HEK293 (cell line): ENCODE measurements at regions not wholly inside any gene's neighbourhood (a gene's known extent, or its start where the extent isn't known, plus 50 kb on each side); places are given as distances from the start of the nearest gene placed in this dataset.

Experiments used
- EGR2 ChIP-seq: fragments of 450-650 bp; formaldehyde crosslinking; IDR thresholded peaks from 2 replicates; pipeline ENCODE4 v1.5.1; 2016; ENCODE audit warnings: low read depth, missing biosample characterization, missing genetic modification characterization
- KLF10 ChIP-seq: fragments of 450-650 bp; IDR thresholded peaks from 2 replicates; pipeline ENCODE4 v1.5.1; 2018; ENCODE audit warnings: missing biosample characterization, mild to moderate bottlenecking, missing genetic modification characterization
- MYNN ChIP-seq: fragments of 450-650 bp; formaldehyde crosslinking; IDR thresholded peaks from 2 replicates; pipeline ENCODE4 v1.5.1; 2016; ENCODE audit warnings: missing biosample characterization, missing genetic modification characterization, borderline replicate concordance
- RBAK ChIP-seq: fragments of 450-650 bp; formaldehyde crosslinking; IDR thresholded peaks from 2 replicates; pipeline ENCODE4 v1.5.1; 2016; ENCODE audit warnings: missing biosample characterization, missing genetic modification characterization
- SCRT2 ChIP-seq: fragments of 450-650 bp; formaldehyde crosslinking; IDR thresholded peaks from 2 replicates; pipeline ENCODE4 v1.5.1; 2016; ENCODE audit warnings: missing biosample characterization, missing genetic modification characterization
- YY2 ChIP-seq: fragments of 450-650 bp; formaldehyde crosslinking; IDR thresholded peaks from 2 replicates; pipeline ENCODE4 v1.5.1; 2016; ENCODE audit warnings: missing biosample characterization, missing genetic modification characterization
- ZBTB1 ChIP-seq: fragments of 450-650 bp; formaldehyde crosslinking; IDR thresholded peaks from 2 replicates; pipeline ENCODE4 v1.5.1; 2016; ENCODE audit warnings: missing biosample characterization, missing genetic modification characterization
- ZBTB17 ChIP-seq: fragments of 450-650 bp; formaldehyde crosslinking; IDR thresholded peaks from 2 replicates; pipeline ENCODE4 v1.5.1; 2016; ENCODE audit warnings: missing biosample characterization, missing genetic modification characterization
- ZNF140 ChIP-seq: fragments of 450-650 bp; formaldehyde crosslinking; IDR thresholded peaks from 2 replicates; pipeline ENCODE4 v1.5.1; 2016; ENCODE audit warnings: missing biosample characterization, missing genetic modification characterization
- ZNF2 ChIP-seq: fragments of 450-650 bp; formaldehyde crosslinking; IDR thresholded peaks from 2 replicates; pipeline ENCODE4 v1.5.1; 2016; ENCODE audit warnings: missing biosample characterization, missing genetic modification characterization
- ZNF239 ChIP-seq: fragments of 450-650 bp; formaldehyde crosslinking; IDR thresholded peaks from 2 replicates; pipeline ENCODE4 v1.5.1; 2016; ENCODE audit warnings: missing biosample characterization, missing genetic modification characterization
- ZNF426 ChIP-seq: fragments of 450-650 bp; formaldehyde crosslinking; IDR thresholded peaks from 2 replicates; pipeline ENCODE4 v1.5.1; 2017; ENCODE audit warnings: missing biosample characterization, missing genetic modification characterization, mild to moderate bottlenecking, inconsistent platforms, moderate library complexity
- ZNF623 ChIP-seq: fragments of 450-650 bp; formaldehyde crosslinking; IDR thresholded peaks from 2 replicates; pipeline ENCODE4 v1.5.1; 2016; ENCODE audit warnings: missing biosample characterization, missing genetic modification characterization
- ZNF660 ChIP-seq: fragments of 450-650 bp; IDR thresholded peaks from 2 replicates; pipeline ENCODE4 v1.5.1; 2018; ENCODE audit warnings: missing biosample characterization, mild to moderate bottlenecking, missing genetic modification characterization
- ZNF837 ChIP-seq: fragments of 450-650 bp; formaldehyde crosslinking; IDR thresholded peaks from 2 replicates; pipeline ENCODE4 v1.5.1; 2016; ENCODE audit warnings: missing biosample characterization, missing genetic modification characterization
- ZSCAN18 ChIP-seq: fragments of 450-650 bp; formaldehyde crosslinking; IDR thresholded peaks from 2 replicates; pipeline ENCODE4 v1.5.1; 2016; ENCODE audit warnings: missing biosample characterization, missing genetic modification characterization
- TF ChIP-seq, protein P1 (sequence below): fragments of 450-650 bp; formaldehyde crosslinking; IDR thresholded peaks from 2 replicates; pipeline ENCODE4 v1.5.1; 2016; ENCODE audit warnings: missing biosample characterization, missing genetic modification characterization
- TF ChIP-seq, protein P2 (sequence below): fragments of 450-650 bp; formaldehyde crosslinking; IDR thresholded peaks from 2 replicates; pipeline ENCODE4 v1.5.1; 2016; ENCODE audit warnings: missing biosample characterization, missing genetic modification characterization, borderline replicate concordance
- TF ChIP-seq, protein P3 (sequence below): fragments of 450-650 bp; formaldehyde crosslinking; IDR thresholded peaks from 2 replicates; pipeline ENCODE4 v1.5.1; 2016; ENCODE audit warnings: missing biosample characterization, missing genetic modification characterization, low read depth
- TF ChIP-seq, protein P4 (sequence below): fragments of 450-650 bp; formaldehyde crosslinking; IDR thresholded peaks from 2 replicates; pipeline ENCODE4 v1.5.1; 2017; ENCODE audit warnings: missing biosample characterization, missing genetic modification characterization
- TF ChIP-seq, protein P5 (sequence below): fragments of 450-650 bp; formaldehyde crosslinking; IDR thresholded peaks from 2 replicates; pipeline ENCODE4 v1.5.1; 2017; ENCODE audit warnings: missing biosample characterization, missing genetic modification characterization
- TF ChIP-seq, protein P6 (sequence below): fragments of 450-650 bp; formaldehyde crosslinking; IDR thresholded peaks from 2 replicates; pipeline ENCODE4 v1.5.1; 2016; ENCODE audit warnings: missing biosample characterization, missing genetic modification characterization
- TF ChIP-seq, protein P7 (sequence below): fragments of 450-650 bp; formaldehyde crosslinking; IDR thresholded peaks from 2 replicates; pipeline ENCODE4 v1.5.1; 2016; ENCODE audit warnings: missing biosample characterization, missing genetic modification characterization

DNA sequence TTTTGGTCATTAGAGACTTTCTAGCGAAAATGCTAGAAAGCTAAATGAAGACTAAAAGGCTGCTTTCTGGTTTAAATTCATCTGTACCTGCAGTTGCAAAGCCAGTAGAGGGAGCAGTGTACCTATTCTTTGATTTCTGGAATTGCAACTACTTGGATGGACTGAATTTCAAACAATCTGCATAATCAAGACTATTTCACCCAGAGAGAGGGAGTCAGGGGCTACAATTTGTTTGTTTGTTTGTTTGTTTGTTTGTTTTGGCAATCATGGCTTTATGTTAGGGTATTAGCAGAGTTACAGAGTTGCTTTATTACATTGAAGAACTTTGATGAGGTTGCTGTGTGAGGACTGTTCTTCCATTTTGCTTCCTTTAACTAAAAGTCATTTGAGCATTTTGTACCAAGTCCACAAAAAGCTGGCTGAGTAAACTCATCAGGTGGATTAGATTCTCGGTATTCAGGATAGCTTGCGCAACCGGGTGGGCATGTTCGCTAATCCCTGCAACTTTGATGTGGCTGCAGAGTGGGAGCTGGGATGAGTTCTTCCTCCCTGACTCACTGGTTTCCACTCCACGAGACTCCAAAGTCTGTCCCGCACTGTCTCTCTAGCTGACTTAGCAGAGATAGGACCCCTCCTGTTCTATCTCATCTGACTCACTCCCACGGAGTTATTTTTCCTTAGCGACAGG lies 80.0 kb upstream of the TUT7 start (continued):
- TF ChIP-seq ZNF660 (tag by site-specific recombination): peak; percentile 53; the same call in 1 of the 2 replicates
- TF ChIP-seq, protein P1, sequence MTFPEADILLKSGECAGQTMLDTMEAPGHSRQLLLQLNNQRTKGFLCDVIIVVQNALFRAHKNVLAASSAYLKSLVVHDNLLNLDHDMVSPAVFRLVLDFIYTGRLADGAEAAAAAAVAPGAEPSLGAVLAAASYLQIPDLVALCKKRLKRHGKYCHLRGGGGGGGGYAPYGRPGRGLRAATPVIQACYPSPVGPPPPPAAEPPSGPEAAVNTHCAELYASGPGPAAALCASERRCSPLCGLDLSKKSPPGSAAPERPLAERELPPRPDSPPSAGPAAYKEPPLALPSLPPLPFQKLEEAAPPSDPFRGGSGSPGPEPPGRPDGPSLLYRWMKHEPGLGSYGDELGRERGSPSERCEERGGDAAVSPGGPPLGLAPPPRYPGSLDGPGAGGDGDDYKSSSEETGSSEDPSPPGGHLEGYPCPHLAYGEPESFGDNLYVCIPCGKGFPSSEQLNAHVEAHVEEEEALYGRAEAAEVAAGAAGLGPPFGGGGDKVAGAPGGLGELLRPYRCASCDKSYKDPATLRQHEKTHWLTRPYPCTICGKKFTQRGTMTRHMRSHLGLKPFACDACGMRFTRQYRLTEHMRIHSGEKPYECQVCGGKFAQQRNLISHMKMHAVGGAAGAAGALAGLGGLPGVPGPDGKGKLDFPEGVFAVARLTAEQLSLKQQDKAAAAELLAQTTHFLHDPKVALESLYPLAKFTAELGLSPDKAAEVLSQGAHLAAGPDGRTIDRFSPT (tag by site-specific recombination): no peak
- no peak for TF ChIP-seq ZNF837 (tag by site-specific recombination)
- TF ChIP-seq ZNF239 (tag by site-specific recombination): no peak
- TF ChIP-seq, protein P2, sequence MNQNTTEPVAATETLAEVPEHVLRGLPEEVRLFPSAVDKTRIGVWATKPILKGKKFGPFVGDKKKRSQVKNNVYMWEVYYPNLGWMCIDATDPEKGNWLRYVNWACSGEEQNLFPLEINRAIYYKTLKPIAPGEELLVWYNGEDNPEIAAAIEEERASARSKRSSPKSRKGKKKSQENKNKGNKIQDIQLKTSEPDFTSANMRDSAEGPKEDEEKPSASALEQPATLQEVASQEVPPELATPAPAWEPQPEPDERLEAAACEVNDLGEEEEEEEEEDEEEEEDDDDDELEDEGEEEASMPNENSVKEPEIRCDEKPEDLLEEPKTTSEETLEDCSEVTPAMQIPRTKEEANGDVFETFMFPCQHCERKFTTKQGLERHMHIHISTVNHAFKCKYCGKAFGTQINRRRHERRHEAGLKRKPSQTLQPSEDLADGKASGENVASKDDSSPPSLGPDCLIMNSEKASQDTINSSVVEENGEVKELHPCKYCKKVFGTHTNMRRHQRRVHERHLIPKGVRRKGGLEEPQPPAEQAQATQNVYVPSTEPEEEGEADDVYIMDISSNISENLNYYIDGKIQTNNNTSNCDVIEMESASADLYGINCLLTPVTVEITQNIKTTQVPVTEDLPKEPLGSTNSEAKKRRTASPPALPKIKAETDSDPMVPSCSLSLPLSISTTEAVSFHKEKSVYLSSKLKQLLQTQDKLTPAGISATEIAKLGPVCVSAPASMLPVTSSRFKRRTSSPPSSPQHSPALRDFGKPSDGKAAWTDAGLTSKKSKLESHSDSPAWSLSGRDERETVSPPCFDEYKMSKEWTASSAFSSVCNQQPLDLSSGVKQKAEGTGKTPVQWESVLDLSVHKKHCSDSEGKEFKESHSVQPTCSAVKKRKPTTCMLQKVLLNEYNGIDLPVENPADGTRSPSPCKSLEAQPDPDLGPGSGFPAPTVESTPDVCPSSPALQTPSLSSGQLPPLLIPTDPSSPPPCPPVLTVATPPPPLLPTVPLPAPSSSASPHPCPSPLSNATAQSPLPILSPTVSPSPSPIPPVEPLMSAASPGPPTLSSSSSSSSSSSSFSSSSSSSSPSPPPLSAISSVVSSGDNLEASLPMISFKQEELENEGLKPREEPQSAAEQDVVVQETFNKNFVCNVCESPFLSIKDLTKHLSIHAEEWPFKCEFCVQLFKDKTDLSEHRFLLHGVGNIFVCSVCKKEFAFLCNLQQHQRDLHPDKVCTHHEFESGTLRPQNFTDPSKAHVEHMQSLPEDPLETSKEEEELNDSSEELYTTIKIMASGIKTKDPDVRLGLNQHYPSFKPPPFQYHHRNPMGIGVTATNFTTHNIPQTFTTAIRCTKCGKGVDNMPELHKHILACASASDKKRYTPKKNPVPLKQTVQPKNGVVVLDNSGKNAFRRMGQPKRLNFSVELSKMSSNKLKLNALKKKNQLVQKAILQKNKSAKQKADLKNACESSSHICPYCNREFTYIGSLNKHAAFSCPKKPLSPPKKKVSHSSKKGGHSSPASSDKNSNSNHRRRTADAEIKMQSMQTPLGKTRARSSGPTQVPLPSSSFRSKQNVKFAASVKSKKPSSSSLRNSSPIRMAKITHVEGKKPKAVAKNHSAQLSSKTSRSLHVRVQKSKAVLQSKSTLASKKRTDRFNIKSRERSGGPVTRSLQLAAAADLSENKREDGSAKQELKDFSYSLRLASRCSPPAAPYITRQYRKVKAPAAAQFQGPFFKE (tag by site-specific recombination): no peak
- TF ChIP-seq, protein P3, sequence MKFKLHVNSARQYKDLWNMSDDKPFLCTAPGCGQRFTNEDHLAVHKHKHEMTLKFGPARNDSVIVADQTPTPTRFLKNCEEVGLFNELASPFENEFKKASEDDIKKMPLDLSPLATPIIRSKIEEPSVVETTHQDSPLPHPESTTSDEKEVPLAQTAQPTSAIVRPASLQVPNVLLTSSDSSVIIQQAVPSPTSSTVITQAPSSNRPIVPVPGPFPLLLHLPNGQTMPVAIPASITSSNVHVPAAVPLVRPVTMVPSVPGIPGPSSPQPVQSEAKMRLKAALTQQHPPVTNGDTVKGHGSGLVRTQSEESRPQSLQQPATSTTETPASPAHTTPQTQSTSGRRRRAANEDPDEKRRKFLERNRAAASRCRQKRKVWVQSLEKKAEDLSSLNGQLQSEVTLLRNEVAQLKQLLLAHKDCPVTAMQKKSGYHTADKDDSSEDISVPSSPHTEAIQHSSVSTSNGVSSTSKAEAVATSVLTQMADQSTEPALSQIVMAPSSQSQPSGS (tag by site-specific recombination): no peak
- TF ChIP-seq YY2 (tag by site-specific recombination): no peak
- TF ChIP-seq SCRT2 (tag by site-specific recombination): peak; percentile 60
- TF ChIP-seq, protein P4, sequence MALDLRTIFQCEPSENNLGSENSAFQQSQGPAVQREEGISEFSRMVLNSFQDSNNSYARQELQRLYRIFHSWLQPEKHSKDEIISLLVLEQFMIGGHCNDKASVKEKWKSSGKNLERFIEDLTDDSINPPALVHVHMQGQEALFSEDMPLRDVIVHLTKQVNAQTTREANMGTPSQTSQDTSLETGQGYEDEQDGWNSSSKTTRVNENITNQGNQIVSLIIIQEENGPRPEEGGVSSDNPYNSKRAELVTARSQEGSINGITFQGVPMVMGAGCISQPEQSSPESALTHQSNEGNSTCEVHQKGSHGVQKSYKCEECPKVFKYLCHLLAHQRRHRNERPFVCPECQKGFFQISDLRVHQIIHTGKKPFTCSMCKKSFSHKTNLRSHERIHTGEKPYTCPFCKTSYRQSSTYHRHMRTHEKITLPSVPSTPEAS: no peak
- no peak for TF ChIP-seq MYNN (tag by site-specific recombination)
- TF ChIP-seq ZSCAN18 (tag by site-specific recombination): no peak
- peak; percentile 57 for TF ChIP-seq ZBTB17 (tag by site-specific recombination)
- TF ChIP-seq RBAK (tag by site-specific recombination): no peak
- TF ChIP-seq ZBTB1: no peak
- TF ChIP-seq, protein P5, sequence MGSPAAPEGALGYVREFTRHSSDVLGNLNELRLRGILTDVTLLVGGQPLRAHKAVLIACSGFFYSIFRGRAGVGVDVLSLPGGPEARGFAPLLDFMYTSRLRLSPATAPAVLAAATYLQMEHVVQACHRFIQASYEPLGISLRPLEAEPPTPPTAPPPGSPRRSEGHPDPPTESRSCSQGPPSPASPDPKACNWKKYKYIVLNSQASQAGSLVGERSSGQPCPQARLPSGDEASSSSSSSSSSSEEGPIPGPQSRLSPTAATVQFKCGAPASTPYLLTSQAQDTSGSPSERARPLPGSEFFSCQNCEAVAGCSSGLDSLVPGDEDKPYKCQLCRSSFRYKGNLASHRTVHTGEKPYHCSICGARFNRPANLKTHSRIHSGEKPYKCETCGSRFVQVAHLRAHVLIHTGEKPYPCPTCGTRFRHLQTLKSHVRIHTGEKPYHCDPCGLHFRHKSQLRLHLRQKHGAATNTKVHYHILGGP (tag by site-specific recombination): peak; percentile 96
- no peak for TF ChIP-seq ZNF426 (tag by site-specific recombination)
- no peak for TF ChIP-seq KLF10
- TF ChIP-seq ZNF2 (tag by site-specific recombination): peak; percentile 46; the same call in 1 of the 2 replicates
- TF ChIP-seq EGR2: peak; percentile 29; the same call in 1 of the 2 replicates
- no peak for TF ChIP-seq ZNF140 (tag by site-specific recombination)
- no peak for TF ChIP-seq ZNF623 (tag by site-specific recombination)
- TF ChIP-seq, protein P6, sequence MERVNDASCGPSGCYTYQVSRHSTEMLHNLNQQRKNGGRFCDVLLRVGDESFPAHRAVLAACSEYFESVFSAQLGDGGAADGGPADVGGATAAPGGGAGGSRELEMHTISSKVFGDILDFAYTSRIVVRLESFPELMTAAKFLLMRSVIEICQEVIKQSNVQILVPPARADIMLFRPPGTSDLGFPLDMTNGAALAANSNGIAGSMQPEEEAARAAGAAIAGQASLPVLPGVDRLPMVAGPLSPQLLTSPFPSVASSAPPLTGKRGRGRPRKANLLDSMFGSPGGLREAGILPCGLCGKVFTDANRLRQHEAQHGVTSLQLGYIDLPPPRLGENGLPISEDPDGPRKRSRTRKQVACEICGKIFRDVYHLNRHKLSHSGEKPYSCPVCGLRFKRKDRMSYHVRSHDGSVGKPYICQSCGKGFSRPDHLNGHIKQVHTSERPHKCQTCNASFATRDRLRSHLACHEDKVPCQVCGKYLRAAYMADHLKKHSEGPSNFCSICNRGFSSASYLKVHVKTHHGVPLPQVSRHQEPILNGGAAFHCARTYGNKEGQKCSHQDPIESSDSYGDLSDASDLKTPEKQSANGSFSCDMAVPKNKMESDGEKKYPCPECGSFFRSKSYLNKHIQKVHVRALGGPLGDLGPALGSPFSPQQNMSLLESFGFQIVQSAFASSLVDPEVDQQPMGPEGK: no peak
- TF ChIP-seq, protein P7, sequence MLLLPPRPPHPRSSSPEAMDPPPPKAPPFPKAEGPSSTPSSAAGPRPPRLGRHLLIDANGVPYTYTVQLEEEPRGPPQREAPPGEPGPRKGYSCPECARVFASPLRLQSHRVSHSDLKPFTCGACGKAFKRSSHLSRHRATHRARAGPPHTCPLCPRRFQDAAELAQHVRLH (tag by site-specific recombination): no peak
